Natural killer cell (primary cell): ENCODE measurements at regions not wholly inside any gene's neighbourhood (a gene's known extent, or its start where the extent isn't known, plus 50 kb on each side); places are given as distances from the start of the nearest gene placed in this dataset.

Source experiments
- ATAC-seq, 3 donors: fragments of 150-1000 bp in 2 of 3; fragments of 200-7000 bp in 1 of 3; cut with Tn5 transposase; 1 replicate in 1 of 3; 2 replicates in 2 of 3; pipeline ENCODE4 v1.10.0; 2021; ENCODE audit warnings: mild to moderate bottlenecking in 2 of 3, moderate library complexity in 2 of 3
- DNase-seq, 2 donors: peaks; one replicate each; pipeline versions ENCODE4 v3.0.0 to v3.0.0-alpha.2; 2013 to 2021; ENCODE audit warnings: mixed read lengths in 1 of 2
- H3K27ac ChIP-seq: one replicate; pipeline ENCODE4 v1.5.1; 2013; ENCODE audit warnings: mild to moderate bottlenecking, low read length
- H3K27me3 ChIP-seq: one replicate; pipeline ENCODE4 v1.6.1; 2013; ENCODE audit warnings: low read length; ENCODE audit not compliant: control insufficient read depth, insufficient read depth
- H3K36me3 ChIP-seq: one replicate; pipeline ENCODE4 v1.6.1; 2013; ENCODE audit warnings: low read length; ENCODE audit not compliant: control insufficient read depth, insufficient read depth
- H3K4me1 ChIP-seq: one replicate; pipeline ENCODE4 v1.6.1; 2013; ENCODE audit warnings: low read length; ENCODE audit not compliant: control insufficient read depth, insufficient read depth
- H3K4me3 ChIP-seq: one replicate; pipeline ENCODE4 v1.5.1; 2013; ENCODE audit warnings: low read length
- H3K9me3 ChIP-seq: one replicate; pipeline ENCODE4 v1.6.1; 2013; ENCODE audit warnings: low read length; ENCODE audit not compliant: control insufficient read depth, insufficient read depth
- H3K27ac Mint-ChIP-seq, 2 donors: one replicate each; pipeline ENCODE4 v1.8.0; 2022; ENCODE audit warnings: mild to moderate bottlenecking in 2 of 2, mixed read lengths in 2 of 2, moderate library complexity in 1 of 2
- H3K27me3 Mint-ChIP-seq, 2 donors: one replicate each; pipeline ENCODE4 v1.8.0; 2022; ENCODE audit warnings: low read depth in 2 of 2, mixed read lengths in 2 of 2
- H3K36me3 Mint-ChIP-seq: one replicate; pipeline ENCODE4 v1.8.0; 2022; ENCODE audit warnings: mixed read lengths
- H3K4me1 Mint-ChIP-seq, 2 donors: one replicate each; pipeline ENCODE4 v1.8.0; 2022; ENCODE audit warnings: mixed read lengths in 2 of 2
- H3K4me3 Mint-ChIP-seq: one replicate; pipeline ENCODE4 v1.8.0; 2022; ENCODE audit warnings: mild to moderate bottlenecking, moderate library complexity, mixed read lengths
- H3K9me3 Mint-ChIP-seq, 2 donors: one replicate each; pipeline ENCODE4 v1.8.0; 2022; ENCODE audit warnings: mixed read lengths in 2 of 2
- WGBS: methylation state at CpG from one replicate; pipeline ENCODE4 v1.1.7; 2013; ENCODE audit warnings: missing lambda C conversion rate; ENCODE audit not compliant: insufficient coverage; 5-methylcytosine and 5-hydroxymethylcytosine counted together
- intact Hi-C: fragments of 100-400 bp; cut with micrococcal nuclease; formaldehyde crosslinking; loops from one replicate; pipeline ENCODE4 v1.14.2; 2022
- TF ChIP-seq, protein P1 (sequence below): fragments of 200-600 bp; IDR thresholded peaks from one replicate; pipeline ENCODE4 v1.8.0; 2022; ENCODE audit warnings: antibody characterized with exemption

- TF ChIP-seq, protein P1, sequence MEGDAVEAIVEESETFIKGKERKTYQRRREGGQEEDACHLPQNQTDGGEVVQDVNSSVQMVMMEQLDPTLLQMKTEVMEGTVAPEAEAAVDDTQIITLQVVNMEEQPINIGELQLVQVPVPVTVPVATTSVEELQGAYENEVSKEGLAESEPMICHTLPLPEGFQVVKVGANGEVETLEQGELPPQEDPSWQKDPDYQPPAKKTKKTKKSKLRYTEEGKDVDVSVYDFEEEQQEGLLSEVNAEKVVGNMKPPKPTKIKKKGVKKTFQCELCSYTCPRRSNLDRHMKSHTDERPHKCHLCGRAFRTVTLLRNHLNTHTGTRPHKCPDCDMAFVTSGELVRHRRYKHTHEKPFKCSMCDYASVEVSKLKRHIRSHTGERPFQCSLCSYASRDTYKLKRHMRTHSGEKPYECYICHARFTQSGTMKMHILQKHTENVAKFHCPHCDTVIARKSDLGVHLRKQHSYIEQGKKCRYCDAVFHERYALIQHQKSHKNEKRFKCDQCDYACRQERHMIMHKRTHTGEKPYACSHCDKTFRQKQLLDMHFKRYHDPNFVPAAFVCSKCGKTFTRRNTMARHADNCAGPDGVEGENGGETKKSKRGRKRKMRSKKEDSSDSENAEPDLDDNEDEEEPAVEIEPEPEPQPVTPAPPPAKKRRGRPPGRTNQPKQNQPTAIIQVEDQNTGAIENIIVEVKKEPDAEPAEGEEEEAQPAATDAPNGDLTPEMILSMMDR, result no peak
- Mint-ChIP-seq H3K27ac (no peak overlapping the region), H3K36me3 (no peaks in the 10 kb centered on the region), H3K4me1 (no peaks in the 10 kb centered on the region), H3K27me3 (peaks cover 3 to 13% of the 10 kb centered on the region in 2 donors), H3K9me3 (no peaks in the 10 kb centered on the region), H3K4me3 (no peak overlapping the region)
- no peak for DNase-seq
- Histone ChIP-seq H3K4me1 (no peaks in the 10 kb centered on the region), H3K27ac (no peak overlapping the region), H3K9me3 (no peaks in the 10 kb centered on the region), H3K4me3 (no peak overlapping the region), H3K27me3 (no peaks in the 10 kb centered on the region), H3K36me3 (no peaks in the 10 kb centered on the region)
- 79% methylated on average over 3 of the region's 3 CpGs for WGBS
- intact Hi-C loops, result no loop called here
- no peak for ATAC-seq
These were observed 125.5 kb upstream of the SPATS2L start for GRCh38 chr2:200180943-200181342.

GRCh38 chr2:200181755-200182154 lies 124.7 kb upstream of the SPATS2L start:
- 86% methylated on average over 5 of the region's 5 CpGs for WGBS
- no peak for ATAC-seq

DNA sequence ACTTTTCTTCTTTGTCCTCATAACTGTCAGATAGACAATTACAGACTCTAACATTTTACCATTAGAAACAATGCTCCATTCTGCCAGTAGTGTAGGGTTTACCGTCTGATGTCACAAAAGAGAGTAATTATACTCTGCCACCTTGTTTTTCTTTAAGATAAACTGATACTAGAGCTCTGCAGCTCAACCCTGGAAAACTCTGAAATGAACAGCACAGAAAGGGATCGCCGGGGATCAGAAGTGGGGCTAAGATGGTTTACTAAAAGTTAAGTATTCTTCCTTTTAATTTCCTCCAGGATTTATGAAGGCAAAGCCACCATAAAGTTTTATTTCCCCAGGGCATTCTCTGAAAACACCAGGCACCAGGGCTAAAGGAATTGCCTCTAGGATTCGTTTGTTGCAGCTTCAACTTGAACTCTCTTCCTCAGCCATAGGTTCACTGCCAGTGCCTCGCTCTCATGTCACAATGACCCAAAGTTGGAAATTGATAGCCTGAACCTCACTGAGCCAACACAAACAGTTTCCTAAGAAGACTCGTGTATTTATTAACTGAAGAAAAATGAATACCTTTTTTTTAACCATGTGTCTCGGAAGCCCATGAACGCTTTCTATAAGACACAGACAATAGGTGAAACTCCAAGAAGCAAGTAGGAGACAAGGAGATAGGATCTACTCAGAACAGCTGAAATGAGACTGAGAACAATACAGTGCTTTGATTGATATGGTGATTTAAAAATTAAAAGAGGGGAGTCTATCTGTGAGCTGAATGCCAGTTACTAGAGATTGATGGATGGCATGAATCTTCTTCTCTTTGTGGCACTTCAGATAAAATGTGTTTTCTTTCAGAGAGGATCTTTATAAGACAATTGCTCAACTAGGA lies 121.5 kb upstream of the SPATS2L start:
- Mint-ChIP-seq H3K9me3 (peaks cover 0 to 2% of the 10 kb centered on the region in 2 donors), H3K27me3 (peaks cover 7 to 13% of the 10 kb centered on the region in 2 donors), H3K36me3 (no peaks in the 10 kb centered on the region), H3K4me1 (no peaks in the 10 kb centered on the region), H3K27ac (no peak overlapping the region), H3K4me3 (no peak overlapping the region)
- intact Hi-C loops, result no loop called here
- no peaks in the 10 kb centered on the region for H3K9me3 ChIP-seq
- TF ChIP-seq, protein P1, result no peak
- no peak overlapping the region for H3K4me3 ChIP-seq
- WGBS, result 87% methylated on average over 6 of the region's 8 CpGs
- no peak overlapping the region for H3K27ac ChIP-seq
- ATAC-seq (no peak), DNase-seq (no peak)
- H3K4me1 ChIP-seq, result no peaks in the 10 kb centered on the region
- H3K27me3 ChIP-seq, result no peaks in the 10 kb centered on the region
- H3K36me3 ChIP-seq, result no peaks in the 10 kb centered on the region

More at GRCh38 chr2:200181755-200182154, 124.7 kb upstream of the SPATS2L start:
- H3K36me3 ChIP-seq, result no peaks in the 10 kb centered on the region
- no peak for DNase-seq
- Mint-ChIP-seq H3K27ac (no peak overlapping the region), H3K27me3 (peaks cover 7 to 13% of the 10 kb centered on the region in 2 donors), H3K4me3 (no peak overlapping the region), H3K36me3 (no peaks in the 10 kb centered on the region), H3K9me3 (no peaks in the 10 kb centered on the region), H3K4me1 (no peaks in the 10 kb centered on the region)
- TF ChIP-seq, protein P1, result no peak
- intact Hi-C loops, result no loop called here
- H3K4me1 ChIP-seq, result no peaks in the 10 kb centered on the region
- H3K27ac ChIP-seq, result no peak overlapping the region
- H3K9me3 ChIP-seq, result no peaks in the 10 kb centered on the region
- no peaks in the 10 kb centered on the region for H3K27me3 ChIP-seq
- H3K4me3 ChIP-seq, result no peak overlapping the region
